ENCODE measurements at regions not wholly inside any gene's neighbourhood (a gene's known extent, or its start where the extent isn't known, plus 50 kb on each side); places are given as distances from the start of the nearest gene placed in this dataset.

DNA sequence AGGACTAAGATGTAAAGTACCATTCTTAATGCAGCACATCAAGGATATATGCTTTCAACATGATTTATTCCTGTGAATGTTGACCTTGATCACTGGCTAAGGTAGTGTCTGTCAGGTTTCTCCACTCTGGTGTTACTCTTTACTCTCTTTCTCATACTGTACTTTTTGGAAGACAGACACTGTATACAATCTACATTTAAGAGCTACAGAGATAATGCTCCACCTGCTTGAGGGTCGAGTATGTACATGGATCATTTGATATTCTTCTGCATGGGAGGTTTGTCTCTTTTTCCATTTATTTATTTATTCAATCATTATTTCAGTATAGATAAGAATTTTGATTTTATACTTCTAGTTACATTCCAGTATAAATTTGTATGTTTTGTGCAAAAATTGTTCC is 199.5 kb upstream of the RGPD4 start:
- intact Hi-C loops (cut with DNase I; ENCODE audit: low total_unique reads) (no loop called here), in situ Hi-C loops (cut with MboI; ENCODE audit: low sequenced_read_pairs in 4 of 4) (no loop called here)
- ATAC-seq, result no peak
- no peak for DNase-seq
- no peak for TF ChIP-seq POLR2A (IDR thresholded peaks at IDR 0.05)
- TF ChIP-seq, protein P1, sequence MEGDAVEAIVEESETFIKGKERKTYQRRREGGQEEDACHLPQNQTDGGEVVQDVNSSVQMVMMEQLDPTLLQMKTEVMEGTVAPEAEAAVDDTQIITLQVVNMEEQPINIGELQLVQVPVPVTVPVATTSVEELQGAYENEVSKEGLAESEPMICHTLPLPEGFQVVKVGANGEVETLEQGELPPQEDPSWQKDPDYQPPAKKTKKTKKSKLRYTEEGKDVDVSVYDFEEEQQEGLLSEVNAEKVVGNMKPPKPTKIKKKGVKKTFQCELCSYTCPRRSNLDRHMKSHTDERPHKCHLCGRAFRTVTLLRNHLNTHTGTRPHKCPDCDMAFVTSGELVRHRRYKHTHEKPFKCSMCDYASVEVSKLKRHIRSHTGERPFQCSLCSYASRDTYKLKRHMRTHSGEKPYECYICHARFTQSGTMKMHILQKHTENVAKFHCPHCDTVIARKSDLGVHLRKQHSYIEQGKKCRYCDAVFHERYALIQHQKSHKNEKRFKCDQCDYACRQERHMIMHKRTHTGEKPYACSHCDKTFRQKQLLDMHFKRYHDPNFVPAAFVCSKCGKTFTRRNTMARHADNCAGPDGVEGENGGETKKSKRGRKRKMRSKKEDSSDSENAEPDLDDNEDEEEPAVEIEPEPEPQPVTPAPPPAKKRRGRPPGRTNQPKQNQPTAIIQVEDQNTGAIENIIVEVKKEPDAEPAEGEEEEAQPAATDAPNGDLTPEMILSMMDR (IDR thresholded peaks at IDR 0.05 in 4 of 5, conservative IDR thresholded peaks at IDR 0.05 in 1 of 5), result no peak
- no peak overlapping the region for H3K27ac ChIP-seq
- no peak overlapping the region for H3K4me3 ChIP-seq
- H3K4me1 ChIP-seq, result no peaks in the 10 kb centered on the region
- H3K36me3 ChIP-seq, result no peaks in the 10 kb centered on the region
- no peaks in the 10 kb centered on the region for H3K9me3 ChIP-seq
- no peaks in the 10 kb centered on the region for H3K27me3 ChIP-seq

DNA sequence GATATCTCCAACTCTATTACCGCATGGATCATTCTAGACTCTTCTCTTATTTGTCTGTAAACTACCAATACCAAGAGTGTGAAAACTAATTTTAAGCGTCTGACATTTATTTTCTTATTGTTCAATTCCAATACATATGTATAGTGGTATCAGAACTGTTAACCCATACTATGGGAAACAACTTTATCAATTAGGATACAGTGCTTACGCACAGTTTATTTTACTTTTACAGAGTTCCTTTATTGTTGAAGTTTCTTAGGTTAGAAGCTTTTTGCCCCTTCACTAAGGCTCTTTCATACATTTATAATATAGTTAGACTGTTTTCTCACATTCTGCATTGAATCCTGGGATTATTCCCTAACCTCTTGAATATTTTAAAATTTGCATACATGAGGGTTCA is 198.8 kb upstream of the RGPD4 start:
- DNase-seq (no peak), ATAC-seq (no peak)
- no peaks in the 10 kb centered on the region for H3K4me1 ChIP-seq
- H3K9me3 ChIP-seq, result no peaks in the 10 kb centered on the region
- TF ChIP-seq POLR2A (IDR thresholded peaks at IDR 0.05), result no peak
- TF ChIP-seq, protein P1 (IDR thresholded peaks at IDR 0.05 in 4 of 5, conservative IDR thresholded peaks at IDR 0.05 in 1 of 5), result no peak
- intact Hi-C loops (cut with DNase I; ENCODE audit: low total_unique reads) (no loop called here), in situ Hi-C loops (cut with MboI; ENCODE audit: low sequenced_read_pairs in 4 of 4) (no loop called here)
- no peak overlapping the region for H3K4me3 ChIP-seq
- no peaks in the 10 kb centered on the region for H3K27me3 ChIP-seq
- no peaks in the 10 kb centered on the region for H3K36me3 ChIP-seq
- H3K27ac ChIP-seq, result no peak overlapping the region

DNA sequence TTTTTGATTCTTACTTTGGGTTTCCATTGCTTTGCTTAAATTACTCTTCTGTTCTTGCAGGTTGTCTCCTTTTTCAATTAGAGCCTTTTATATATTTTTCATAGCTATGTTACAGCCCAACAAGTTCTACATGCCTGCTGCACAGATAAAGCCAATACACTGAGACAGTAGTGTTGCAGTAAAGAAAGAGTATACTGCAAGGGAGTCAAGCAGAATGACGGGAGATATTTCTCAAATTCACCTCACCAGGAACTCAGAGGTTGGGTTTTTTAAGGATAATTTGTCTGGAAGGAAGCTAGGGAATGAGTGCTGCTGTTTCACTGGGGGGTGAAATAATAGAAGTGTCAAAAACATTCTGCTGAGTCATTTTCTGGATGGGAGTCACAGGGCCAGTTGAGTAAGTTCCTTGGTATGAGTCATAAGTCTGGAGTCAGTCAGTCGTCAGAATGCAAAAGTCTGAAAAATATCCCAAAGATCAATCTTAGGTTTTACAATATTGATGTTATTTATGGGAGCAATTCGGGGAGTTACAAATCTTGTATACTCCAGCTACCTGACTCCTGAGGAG is 193.0 kb upstream of the RGPD4 start:
- no peaks in the 10 kb centered on the region for H3K4me1 ChIP-seq
- H3K36me3 ChIP-seq, result no peaks in the 10 kb centered on the region
- TF ChIP-seq, protein P1 (IDR thresholded peaks at IDR 0.05 in 4 of 5, conservative IDR thresholded peaks at IDR 0.05 in 1 of 5), result no peak
- no peak for TF ChIP-seq POLR2A (IDR thresholded peaks at IDR 0.05)
- in situ Hi-C loops (cut with MboI; ENCODE audit: low sequenced_read_pairs in 4 of 4), result no loop called here
- no peak for ATAC-seq
- no peaks in the 10 kb centered on the region for H3K27me3 ChIP-seq
- no peaks in the 10 kb centered on the region for H3K9me3 ChIP-seq
- intact Hi-C loops (cut with DNase I; ENCODE audit: low total_unique reads), result no loop called here
- no peak overlapping the region for H3K4me3 ChIP-seq
- no peak for DNase-seq
- no peak overlapping the region for H3K27ac ChIP-seq

DNA sequence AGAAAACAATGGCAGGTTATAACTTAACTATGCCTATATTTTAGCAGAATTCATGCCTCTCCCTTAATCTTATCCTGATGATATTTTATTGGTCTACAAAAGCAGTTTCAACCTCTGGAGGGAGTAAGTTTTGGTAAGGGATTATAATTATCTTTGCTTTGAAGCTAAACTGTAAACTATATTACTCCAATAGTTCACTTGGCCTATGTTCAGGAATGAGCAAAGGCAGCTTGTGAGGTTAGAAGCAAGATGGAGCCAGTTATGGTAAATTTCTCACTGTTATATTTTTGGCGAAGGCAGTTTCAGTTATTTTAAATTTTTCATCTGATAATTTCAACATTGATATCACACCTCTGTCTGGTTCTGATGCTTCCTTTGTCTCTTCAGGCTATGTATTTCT is 192.5 kb upstream of the RGPD4 start:
- Histone ChIP-seq H3K36me3 (no peaks in the 10 kb centered on the region), H3K27ac (no peak overlapping the region), H3K27me3 (no peaks in the 10 kb centered on the region), H3K4me1 (no peaks in the 10 kb centered on the region), H3K4me3 (no peak overlapping the region), H3K9me3 (no peaks in the 10 kb centered on the region)
- ATAC-seq (no peak), DNase-seq (no peak)
- TF ChIP-seq POLR2A (IDR thresholded peaks at IDR 0.05), result no peak
- TF ChIP-seq, protein P1 (IDR thresholded peaks at IDR 0.05 in 4 of 5, conservative IDR thresholded peaks at IDR 0.05 in 1 of 5), result no peak
- in situ Hi-C loops (cut with MboI; ENCODE audit: low sequenced_read_pairs in 4 of 4) (no loop called here), intact Hi-C loops (cut with DNase I; ENCODE audit: low total_unique reads) (no loop called here)

DNA sequence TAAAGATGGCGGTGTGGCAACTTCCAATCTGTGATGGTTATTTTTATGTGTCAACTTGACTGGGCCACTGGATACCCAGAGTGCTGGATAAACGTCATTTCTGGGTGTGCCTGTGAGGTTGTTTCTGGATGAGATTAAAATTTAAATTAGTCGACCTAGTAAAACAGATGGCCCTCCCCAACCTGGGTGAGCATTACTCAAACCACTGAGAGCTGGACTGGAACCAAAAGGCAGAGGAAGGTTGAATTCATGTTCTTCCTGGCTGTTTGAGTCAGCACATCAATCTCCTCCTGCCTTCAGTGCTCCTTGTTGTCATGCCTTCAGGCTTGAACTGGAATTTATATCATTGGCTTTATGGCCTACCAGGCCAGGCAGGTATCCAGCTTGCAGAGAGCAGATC is 190.8 kb upstream of the RGPD4 start:
- ATAC-seq (no peak), DNase-seq (no peak)
- in situ Hi-C loops (cut with MboI; ENCODE audit: low sequenced_read_pairs in 4 of 4), result no loop called here
- TF ChIP-seq, protein P1 (IDR thresholded peaks at IDR 0.05 in 4 of 5, conservative IDR thresholded peaks at IDR 0.05 in 1 of 5), result no peak
- TF ChIP-seq POLR2A (IDR thresholded peaks at IDR 0.05), result no peak
- no peaks in the 10 kb centered on the region for H3K27me3 ChIP-seq
- no peaks in the 10 kb centered on the region for H3K36me3 ChIP-seq
- H3K4me3 ChIP-seq, result no peak overlapping the region
- H3K4me1 ChIP-seq, result no peaks in the 10 kb centered on the region
- intact Hi-C loops (cut with DNase I; ENCODE audit: low total_unique reads), result no loop called here
- no peaks in the 10 kb centered on the region for H3K9me3 ChIP-seq
- H3K27ac ChIP-seq, result no peak overlapping the region

Data from gastrocnemius medialis (tissue), 4 donors.